Hippocampal formation (tissue), 2 donors: ENCODE measurements at regions not wholly inside any gene's neighbourhood (a gene's known extent, or its start where the extent isn't known, plus 50 kb on each side); places are given as distances from the start of the nearest gene placed in this dataset.
"Not testable (repeated sequence)": the region's sequence is repeated elsewhere in the genome, so short reads cannot be mapped to it uniquely, and the experiment has no call there.

Experiments used
- DNase-seq, 2 donors: peaks; one replicate each; lab custom pipeline; 2025; lab: John Stamatoyannopoulos, UW

DNA sequence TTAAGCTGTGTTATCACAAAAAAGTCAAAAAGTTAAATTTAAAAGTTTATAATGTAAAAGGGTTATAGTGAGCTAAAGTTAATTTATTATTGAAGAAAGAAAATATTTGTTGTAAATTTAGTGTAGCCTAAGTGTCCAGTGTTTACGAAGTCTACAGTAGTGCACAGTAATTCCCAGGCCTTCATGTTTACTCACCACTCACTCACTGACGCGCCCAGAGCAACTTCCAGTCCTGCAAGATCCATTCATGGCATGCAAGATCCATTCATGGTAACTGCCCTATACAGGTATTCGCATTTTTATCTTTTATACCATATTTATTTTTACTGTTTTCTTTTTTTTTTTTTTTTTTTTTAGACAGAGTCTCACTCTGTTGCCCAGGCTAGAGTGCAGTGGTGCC lies 69.5 kb downstream of the TPRA1 start:
- DNase-seq = no peak

DNA sequence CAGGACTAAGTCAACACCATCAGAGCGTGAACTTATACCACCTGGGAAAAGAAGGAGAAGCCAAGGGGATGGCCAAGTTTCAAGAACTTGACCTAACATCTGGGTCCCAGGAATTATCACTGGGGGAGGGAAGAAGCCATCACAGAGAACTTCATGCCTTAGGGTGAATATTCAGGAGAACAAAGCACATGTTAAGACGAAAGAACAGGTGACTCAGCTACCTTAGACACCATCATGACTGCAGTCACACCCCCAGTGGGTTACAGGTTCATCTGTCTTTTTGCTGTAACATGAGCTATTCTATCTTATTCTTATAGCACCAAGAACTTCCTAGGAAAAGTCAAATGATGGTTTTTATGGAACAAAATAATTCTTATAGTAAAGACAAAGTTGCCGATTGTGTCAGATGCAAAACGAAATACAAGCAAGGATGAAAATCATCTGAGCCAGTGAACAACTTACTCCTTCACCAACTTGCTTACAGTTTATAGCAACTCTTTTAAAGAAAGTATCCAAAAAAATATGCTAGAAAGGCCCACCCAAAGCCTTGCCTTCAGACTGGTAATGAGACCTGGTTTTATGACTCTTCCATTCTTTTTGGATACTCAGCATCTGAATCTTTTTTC lies 72.0 kb downstream of the TPRA1 start:
- no peak for DNase-seq

GRCh38 chr3:127512256-127512655 lies 78.3 kb downstream of the TPRA1 start:
- no peak for DNase-seq

GRCh38 chr3:127501177-127501576 lies 89.4 kb downstream of the TPRA1 start:
- DNase-seq = no peak

DNA sequence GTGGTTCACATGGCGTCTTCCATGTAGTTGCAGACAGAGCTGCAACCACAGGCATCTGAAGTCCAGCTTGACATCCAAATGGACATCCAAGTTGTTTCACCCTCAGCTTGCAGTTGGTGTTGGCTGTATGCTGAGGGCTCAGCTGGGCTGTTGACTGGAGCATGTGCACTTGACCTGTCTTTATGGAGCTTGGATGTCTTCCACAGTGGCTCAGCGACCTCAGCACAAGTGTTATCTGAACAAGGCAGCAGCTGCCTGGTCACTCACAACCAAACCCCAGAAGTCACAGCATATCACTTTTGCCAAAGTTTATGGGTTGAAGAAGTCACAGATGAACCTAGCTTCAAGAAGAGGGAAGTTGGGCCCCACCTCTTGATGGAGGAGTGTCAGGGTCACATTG lies 92.9 kb downstream of the TPRA1 start:
- DNase-seq = no peak

DNA sequence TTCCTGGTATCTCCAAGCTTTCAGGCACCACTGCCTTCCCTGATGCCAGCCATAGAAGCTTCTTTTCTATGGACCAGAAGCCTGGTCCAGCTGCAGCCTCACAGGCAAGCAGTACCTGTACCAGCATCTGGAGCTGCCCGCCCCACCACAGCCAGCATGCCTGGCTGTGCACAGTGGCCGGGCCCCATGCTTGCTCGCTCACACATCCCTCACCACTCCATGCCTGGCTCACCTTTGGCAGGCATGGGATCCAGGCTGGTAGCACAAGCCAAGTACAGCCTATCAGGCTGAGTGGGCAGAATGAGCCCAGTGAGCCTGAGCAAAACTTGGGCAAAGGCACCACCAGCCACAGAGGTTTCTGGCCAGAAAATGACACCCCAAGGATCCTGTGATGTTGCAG lies 93.4 kb downstream of the TPRA1 start:
- DNase-seq = no peak

DNA sequence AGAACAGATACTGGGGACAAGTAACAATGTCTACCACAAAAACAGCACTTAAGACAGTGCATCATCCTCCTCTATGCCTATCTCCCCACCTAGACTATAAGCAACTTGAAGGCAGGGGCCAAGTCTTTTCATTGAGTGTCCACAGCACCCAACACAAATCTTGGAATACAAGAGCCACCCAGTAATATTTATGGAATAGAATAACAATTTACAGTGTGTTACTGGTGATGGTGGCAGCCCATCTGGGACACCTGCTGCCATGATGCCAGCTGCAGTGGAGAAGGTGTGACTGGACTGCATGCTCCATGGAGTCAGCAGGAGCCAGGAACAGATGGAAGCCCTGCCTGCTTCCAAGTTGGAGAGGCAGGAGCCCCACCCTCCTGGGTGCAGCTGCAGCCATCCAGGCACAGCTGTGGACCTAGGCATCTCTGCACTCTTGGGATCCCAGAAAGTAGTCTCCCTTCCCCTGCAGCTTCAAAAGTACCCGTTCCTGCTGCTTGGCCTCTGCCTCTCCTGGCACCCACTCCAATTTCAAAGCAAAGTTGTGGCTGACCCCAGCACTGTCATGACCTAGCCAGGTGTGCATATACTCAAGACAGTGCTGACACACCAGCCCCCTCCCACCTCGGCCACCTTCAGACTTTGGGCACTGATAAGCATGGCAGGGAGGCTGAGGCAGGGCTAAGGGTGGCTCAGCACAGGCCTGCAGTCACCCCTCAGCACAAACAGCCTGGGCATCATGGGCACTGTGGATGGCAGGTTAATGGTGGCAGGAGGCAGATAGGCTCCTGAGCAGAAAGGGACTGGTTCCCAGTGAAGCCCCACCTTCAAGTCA lies 94.5 kb downstream of the TPRA1 start:
- no peak for DNase-seq

DNA sequence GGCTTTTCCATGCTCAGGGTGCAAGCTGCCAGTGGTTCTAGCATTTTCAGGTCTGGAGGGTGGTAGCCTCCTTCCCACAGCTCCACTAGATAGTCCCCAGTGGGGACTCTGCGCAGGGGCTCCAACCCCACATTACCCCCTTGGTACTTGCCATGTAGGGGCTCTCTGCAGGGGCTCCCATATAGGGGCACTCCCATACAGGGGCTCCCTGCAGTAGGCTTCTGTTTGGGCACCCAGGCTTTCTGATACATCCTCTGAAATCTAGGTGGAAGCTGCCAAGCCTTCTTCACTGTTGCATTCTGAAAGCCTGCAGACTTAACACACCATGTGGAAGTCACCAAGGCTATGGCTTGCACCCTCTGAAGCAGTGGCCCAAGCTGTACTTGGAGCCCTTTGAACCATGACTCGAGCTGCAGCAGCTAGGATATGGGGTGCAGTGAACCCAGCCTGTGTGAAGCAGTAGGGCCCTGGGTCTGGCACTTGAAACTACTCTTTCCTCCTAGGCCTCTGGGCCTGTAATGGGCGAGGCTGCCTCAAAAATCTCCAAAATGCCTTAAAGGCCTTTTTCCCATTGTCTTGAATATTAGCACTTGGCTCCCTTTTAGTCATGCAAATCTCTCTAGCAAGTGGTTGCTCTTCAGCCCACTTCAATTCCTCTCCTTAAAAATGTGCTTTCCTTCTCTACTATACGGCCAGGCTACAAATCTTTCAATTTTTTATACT lies 96.4 kb downstream of the TPRA1 start:
- DNase-seq = no peak

DNA sequence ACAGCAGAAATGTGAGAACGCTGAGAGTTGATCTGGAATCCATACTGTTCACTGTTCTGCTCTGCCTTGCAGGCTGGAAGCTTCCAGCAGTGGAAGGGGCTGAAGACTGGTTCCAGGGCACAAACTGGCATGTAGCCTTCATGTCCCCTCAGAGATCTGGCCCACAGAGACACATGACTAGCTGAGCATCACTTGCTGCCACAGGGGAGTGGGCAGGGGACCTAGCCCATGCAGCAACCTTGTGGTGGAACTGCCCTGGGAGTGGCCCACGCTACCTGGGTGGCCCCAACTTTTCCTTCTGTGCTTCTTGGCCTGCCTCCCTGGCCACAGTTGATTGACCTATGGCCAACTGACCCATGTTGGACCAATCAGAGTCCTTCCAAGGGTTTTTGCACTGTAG lies 98.1 kb downstream of the TPRA1 start:
- DNase-seq = no peak

GRCh38 chr3:127491909-127492308 lies 98.6 kb downstream of the TPRA1 start:
- DNase-seq = no peak

DNA sequence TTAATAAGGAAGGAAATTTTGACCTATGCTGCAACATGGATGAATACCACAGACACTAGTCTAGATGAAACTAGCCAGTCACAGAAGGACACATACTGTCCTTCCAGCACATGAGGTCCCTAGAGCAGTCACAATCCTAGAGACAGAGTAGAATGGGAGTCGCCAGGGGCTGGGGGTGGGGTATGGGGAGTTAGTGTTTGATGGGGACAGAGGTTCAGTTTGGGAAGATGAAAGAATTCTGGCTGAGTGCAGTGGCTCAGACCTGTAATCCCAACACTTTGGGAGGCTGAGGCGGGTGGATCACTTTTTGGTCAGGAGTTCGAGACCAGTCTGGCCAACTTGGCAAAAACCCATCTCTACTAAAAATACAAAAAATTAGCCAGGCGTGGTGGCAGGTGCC lies 99.2 kb downstream of the TPRA1 start:
- DNase-seq = no peak

- not testable (repeated sequence) for DNase-seq
Measured at GRCh38 chr3:127491024-127491305, 99.6 kb downstream of the TPRA1 start.

- DNase-seq = no peak
Measured at GRCh38 chr3:127490271-127491023, 100.1 kb downstream of the TPRA1 start.

DNA sequence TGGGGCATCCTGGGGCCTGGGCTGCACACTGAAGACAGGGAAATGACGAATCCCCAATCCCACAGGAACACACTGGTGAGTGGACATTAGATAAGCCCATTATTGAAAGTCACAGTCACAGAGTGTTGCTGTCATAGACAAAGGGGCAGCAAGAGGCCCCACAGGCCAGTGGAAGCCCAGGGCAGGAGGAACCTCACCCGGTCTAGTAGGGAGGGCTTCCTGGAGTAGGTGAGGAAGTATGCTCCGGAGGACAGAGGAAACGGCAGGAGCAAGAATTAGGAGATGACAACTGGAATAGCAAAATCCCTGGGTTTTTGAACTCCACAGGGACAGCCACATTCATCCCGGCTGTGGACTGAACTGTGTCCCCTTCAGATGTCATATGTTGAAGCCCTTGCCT lies 101.2 kb downstream of the TPRA1 start:
- DNase-seq = no peak

GRCh38 chr3:127488740-127489139 lies 101.8 kb downstream of the TPRA1 start:
- DNase-seq = no peak

DNA sequence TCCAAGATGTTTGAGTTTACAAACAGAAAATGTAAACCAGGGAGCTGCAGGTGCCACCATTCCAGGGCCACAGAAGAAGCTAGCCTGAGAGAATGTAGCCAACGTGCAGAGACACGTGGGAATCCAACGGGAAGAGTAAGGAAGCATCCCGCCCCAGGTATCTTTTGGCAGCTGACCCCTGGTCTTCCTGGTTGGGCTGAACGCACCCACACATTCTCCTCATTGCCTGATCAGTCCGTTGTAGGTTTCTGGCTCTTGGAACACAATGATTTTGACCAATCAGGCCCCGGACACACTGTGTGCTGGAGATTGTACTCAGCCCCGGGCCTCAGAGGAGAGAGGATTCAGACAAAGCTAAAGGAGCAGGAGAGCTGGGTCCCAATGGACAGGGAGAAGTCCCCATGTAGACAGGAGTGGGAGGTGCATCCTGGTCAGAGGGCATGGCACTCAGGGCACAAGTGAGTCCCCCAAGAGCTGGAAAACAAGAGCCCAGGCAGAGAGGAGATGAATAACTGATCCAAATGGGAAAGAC lies 102.3 kb downstream of the TPRA1 start:
- DNase-seq = no peak

DNA sequence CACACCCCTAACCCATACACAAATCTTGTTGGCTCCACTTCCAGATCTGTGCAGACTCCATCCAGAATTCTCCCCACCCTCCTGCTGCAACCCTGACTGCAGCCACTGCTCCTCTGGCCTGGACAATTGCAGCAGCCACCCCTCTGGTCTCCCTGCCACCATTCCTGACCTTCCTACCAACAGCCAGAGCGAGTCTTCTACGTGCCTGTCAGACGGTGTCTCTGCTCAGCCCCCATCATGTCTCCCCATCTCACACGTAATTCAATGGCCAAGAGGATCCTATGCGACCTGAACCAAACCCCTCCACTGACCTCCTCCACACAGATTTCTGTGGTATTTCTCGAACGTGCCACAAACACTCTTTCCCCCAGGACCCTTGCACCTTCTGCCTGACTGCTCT lies 103.3 kb downstream of the TPRA1 start:
- DNase-seq = no peak

DNA sequence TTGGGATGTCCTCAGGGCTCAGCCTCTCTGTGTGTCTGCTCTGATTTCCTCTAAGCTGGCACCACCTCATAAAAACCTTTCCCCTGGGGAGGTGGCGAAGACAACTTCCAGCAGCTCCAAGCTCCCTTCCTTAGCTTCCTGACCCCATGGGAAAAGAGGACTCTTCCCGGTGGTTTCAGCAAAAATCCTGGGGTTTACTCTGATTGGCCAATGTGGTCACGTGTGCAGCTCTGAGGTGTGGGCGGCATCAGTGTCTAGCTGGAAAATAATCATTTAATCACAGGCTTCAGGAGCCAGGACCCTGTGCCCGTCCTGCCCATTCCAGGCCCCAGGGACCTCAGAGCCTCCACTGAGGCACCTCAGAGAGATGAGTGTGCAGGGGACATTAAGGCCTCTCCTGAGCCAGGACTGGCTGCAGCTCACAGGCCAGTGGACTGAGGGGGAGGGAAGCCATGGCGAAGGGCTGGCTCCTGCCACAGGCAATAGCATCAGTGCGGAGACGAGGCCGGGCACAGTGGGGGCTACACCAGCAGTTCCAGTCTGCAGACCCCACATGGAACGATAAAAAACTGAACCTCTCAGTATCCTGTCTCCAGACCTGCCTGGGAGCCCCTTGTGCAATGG lies 104.1 kb downstream of the TPRA1 start:
- DNase-seq = no peak

DNA sequence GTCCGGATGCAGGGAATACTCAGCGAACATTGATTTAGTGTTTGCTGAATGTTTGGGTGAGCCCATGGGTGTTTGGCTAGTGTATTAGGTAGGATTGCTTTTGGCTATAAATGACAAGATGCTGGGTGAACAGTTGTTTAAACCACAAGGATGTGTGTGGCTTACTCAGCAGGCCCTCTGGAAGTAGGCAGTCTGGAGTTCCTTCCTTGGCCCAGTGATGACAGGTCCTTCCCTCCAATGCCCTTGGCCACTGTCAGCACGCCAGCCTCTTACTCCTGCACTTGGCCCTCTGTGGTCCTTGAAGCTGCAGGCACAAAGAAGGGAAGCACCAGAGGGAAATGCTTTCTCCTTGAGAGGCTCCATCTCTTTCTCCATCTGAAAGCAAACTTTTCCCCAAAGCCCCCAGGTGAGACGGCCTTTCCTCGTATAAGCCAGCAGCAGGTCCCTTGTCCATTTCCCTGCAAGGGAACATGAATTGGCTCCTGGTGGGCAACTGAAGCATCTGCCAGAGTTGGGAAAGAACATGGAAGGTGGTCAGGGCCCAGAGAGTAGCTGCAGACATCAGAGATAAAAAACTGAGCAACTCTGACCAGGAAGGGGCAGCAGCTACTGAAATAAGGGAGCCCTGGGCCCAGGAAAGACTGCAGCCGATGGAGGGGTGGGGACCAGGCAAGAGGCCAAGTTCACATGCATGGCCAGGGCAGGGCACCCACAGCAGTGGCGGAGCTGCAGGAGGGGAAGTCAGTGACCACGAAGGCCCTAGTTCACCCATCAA lies 105.0 kb downstream of the TPRA1 start:
- no peak for DNase-seq

DNA sequence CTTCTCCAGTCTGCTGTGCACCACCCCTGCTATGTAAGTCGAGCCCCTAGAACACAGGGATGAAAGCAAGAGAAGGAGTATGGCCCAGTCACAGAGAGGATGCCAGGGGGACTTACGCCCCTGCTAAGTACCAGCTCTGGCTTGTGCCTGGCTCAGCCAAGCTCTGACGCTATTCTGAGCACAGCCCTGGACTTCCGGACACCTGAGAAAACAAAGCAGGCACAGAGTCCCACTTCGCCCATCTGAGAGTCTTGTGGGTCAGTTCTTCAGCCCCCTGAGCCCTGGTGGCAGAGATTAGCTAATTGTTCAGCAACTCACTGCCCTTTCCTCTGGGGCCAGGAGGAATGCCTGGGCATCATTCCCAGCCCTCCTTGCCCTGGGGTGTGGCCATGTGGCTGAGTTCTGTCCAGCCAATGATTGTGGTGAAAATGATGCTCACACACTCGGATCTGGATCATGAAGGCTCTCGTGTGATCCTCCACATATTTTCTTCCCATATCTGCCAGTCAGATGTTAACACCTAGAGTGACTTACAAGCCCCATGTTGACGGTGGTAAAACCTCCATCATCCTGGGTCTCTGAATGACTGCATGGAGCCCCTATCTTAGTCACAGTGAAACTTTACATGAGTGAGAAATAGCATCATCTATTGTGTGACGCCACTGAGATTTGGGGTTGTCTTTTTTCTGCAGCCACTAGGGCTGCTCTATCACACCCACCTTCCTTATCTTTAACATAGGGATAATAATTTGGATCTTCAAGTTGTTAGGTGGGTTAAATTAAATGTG lies 105.7 kb downstream of the TPRA1 start:
- DNase-seq = no peak
